Activated CD8-positive, alpha-beta T cell treated with anti-CD3 and anti-CD28 coated beads for 36 hours (primary cell): ENCODE measurements at regions not wholly inside any gene's neighbourhood (a gene's known extent, or its start where the extent isn't known, plus 50 kb on each side); places are given as distances from the start of the nearest gene placed in this dataset.
"Not testable (repeated sequence)": the region's sequence is repeated elsewhere in the genome, so short reads cannot be mapped to it uniquely, and the experiment has no call there.

Experiments
- ATAC-seq: fragments of 200-7000 bp; cut with Tn5 transposase; one replicate; pipeline ENCODE4 v1.10.0; 2021; ENCODE audit warnings: mild to moderate bottlenecking, moderate library complexity
- CTCF ChIA-PET: fragments of 350-600 bp; sonication (Branson Sonifier 250); formaldehyde crosslinking; loops from one replicate; lab custom pipeline; 2021; ENCODE audit warnings: antibody characterized with exemption; lab: Charles Lee
- POLR2A ChIA-PET: fragments of 350-600 bp; sonication (Branson Sonifier 250); formaldehyde crosslinking; loops from one replicate; lab custom pipeline; 2021; ENCODE audit warnings: antibody characterized with exemption; lab: Charles Lee
- DNase-seq: peaks from one replicate; pipeline ENCODE4 v3.0.0-alpha.2; 2020
- H3K27ac Mint-ChIP-seq: one replicate; pipeline ENCODE4 v1.8.0; 2021; ENCODE audit warnings: mild to moderate bottlenecking, mixed read lengths
- H3K27me3 Mint-ChIP-seq: one replicate; pipeline ENCODE4 v1.8.0; 2021; ENCODE audit warnings: mixed read lengths
- H3K36me3 Mint-ChIP-seq: one replicate; pipeline ENCODE4 v1.8.0; 2021; ENCODE audit warnings: low read depth, mixed read lengths
- H3K4me1 Mint-ChIP-seq: one replicate; pipeline ENCODE4 v1.8.0; 2021; ENCODE audit warnings: low read depth, mixed read lengths
- H3K4me3 Mint-ChIP-seq: one replicate; pipeline ENCODE4 v1.8.0; 2021; ENCODE audit warnings: mild to moderate bottlenecking, moderate library complexity, mixed read lengths
- H3K9me3 Mint-ChIP-seq: one replicate; pipeline ENCODE4 v1.8.0; 2021; ENCODE audit warnings: mixed read lengths
- intact Hi-C: fragments of 100-400 bp; cut with micrococcal nuclease; formaldehyde crosslinking; loops from one replicate; pipeline ENCODE4 v1.10.0; 2022
- TF ChIP-seq, protein P1 (sequence below): fragments of 200-600 bp; IDR thresholded peaks from one replicate; pipeline ENCODE4 v1.8.0; 2022; ENCODE audit warnings: antibody characterized with exemption, mild to moderate bottlenecking

DNA sequence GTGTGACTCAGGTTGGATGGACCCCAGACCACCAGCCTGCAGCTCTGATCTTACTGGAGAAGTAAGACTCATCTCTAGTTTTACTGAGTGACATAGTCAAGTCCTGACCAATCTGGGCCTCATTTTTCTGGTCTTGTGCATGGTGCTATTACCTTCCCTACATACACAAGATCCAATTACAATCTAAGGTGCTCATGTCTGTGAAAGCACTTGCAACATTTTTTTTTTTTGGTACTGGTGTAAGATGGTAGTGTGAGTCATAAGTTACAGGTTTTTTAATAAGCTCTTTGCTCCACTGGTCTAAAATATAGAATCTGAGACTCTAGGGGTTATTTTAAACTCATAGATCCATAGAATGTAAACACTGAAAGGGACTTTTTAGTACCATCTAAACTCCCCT lies 117.3 kb upstream of the EFEMP1 start:
- intact Hi-C loops: no loop called here
- no peaks in the 10 kb centered on the region for H3K27me3 Mint-ChIP-seq
- H3K9me3 Mint-ChIP-seq: no peaks in the 10 kb centered on the region
- ChIA-PET CTCF (no interaction called here), POLR2A (no interaction called here)
- ATAC-seq: no peak
- no peak overlapping the region for H3K4me3 Mint-ChIP-seq
- TF ChIP-seq, protein P1, sequence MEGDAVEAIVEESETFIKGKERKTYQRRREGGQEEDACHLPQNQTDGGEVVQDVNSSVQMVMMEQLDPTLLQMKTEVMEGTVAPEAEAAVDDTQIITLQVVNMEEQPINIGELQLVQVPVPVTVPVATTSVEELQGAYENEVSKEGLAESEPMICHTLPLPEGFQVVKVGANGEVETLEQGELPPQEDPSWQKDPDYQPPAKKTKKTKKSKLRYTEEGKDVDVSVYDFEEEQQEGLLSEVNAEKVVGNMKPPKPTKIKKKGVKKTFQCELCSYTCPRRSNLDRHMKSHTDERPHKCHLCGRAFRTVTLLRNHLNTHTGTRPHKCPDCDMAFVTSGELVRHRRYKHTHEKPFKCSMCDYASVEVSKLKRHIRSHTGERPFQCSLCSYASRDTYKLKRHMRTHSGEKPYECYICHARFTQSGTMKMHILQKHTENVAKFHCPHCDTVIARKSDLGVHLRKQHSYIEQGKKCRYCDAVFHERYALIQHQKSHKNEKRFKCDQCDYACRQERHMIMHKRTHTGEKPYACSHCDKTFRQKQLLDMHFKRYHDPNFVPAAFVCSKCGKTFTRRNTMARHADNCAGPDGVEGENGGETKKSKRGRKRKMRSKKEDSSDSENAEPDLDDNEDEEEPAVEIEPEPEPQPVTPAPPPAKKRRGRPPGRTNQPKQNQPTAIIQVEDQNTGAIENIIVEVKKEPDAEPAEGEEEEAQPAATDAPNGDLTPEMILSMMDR: no peak
- H3K36me3 Mint-ChIP-seq: no peaks in the 10 kb centered on the region
- H3K4me1 Mint-ChIP-seq: no peaks in the 10 kb centered on the region
- no peak for DNase-seq
- H3K27ac Mint-ChIP-seq: no peak overlapping the region

DNA sequence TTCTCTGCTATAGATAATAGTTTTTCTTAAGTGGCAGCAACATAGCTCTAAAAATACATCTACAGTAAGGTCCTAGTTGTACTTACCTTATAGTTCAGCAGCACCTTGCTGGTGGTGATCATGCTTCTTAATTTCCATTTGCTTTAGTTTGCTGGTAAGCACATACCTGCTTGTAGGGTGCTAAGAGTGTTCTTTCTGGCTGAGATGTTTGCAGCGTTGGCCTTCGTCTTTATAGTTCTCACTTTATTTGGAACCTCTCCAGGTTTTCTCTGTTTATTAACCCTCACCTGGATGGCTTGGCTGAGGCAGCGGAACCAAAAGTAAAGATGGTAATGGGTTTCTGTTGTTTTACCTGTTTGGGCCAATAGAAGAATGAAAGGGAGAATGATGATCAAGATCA lies 123.6 kb upstream of the EFEMP1 start:
- DNase-seq: no peak
- no peaks in the 10 kb centered on the region for H3K36me3 Mint-ChIP-seq
- intact Hi-C loops: no loop called here
- no peaks in the 10 kb centered on the region for H3K9me3 Mint-ChIP-seq
- ChIA-PET CTCF (no interaction called here), POLR2A (no interaction called here)
- H3K27me3 Mint-ChIP-seq: no peaks in the 10 kb centered on the region
- no peak for ATAC-seq
- H3K4me1 Mint-ChIP-seq: no peaks in the 10 kb centered on the region
- TF ChIP-seq, protein P1: no peak
- H3K4me3 Mint-ChIP-seq: no peak overlapping the region
- H3K27ac Mint-ChIP-seq: no peak overlapping the region

DNA sequence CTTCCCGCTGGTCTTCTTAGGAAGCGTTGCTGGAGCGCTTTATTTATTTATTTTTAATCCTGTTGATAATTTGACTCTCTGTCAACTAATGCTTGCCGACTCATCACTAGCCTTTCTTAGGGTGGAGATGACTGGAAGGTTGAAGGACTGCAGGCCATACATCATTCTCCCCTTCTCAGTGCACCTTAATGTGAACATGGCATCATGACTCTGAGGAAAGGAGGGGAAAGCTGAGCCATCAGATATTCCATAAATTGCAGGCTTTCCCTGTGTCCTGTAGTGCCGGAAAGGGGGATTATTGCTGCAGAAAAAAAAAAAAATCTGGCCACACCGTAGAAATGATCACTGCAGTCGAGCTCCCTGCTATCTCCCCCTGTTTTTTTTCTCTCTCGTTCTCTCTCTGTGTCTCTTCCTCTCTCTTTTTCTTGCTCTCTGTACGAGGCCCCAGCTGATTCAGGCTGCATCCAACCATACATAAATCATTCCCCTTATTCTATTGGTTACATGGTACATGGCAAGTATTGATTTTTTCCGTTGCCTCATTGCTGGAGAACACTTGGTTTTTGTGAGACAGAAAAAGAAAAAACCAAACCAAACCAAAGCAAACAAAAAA lies 125.8 kb upstream of the EFEMP1 start:
- H3K27me3 Mint-ChIP-seq: no peaks in the 10 kb centered on the region
- no peaks in the 10 kb centered on the region for H3K9me3 Mint-ChIP-seq
- intact Hi-C loops: no loop called here
- ATAC-seq (no peak), DNase-seq (no peak)
- ChIA-PET CTCF (no interaction called here), POLR2A (no interaction called here)
- TF ChIP-seq, protein P1: no peak
- H3K27ac Mint-ChIP-seq: no peak overlapping the region
- no peak overlapping the region for H3K4me3 Mint-ChIP-seq
- no peaks in the 10 kb centered on the region for H3K36me3 Mint-ChIP-seq
- no peaks in the 10 kb centered on the region for H3K4me1 Mint-ChIP-seq

DNA sequence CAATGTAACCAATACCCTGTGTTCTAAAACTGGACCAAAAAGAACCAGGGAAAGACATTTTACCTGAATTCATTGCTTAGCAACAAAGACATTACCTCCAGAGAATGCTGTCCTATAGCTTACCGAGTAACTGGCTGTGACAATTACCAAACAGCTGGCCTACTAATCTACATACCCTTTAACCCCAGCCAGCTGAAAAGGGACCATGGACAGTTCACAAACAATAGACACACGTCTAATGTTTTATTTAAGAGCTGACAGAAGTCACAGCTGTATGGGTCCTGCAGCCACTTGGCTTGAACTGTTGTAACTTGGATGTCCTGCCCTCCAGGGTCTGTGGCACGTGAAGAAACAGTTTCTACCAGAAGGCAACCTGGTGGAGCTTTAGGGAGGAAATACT lies 130.1 kb upstream of the EFEMP1 start:
- POLR2A ChIA-PET: no interaction called here
- DNase-seq: no peak
- no peaks in the 10 kb centered on the region for H3K4me1 Mint-ChIP-seq
- intact Hi-C loops: no loop called here
- H3K36me3 Mint-ChIP-seq: no peaks in the 10 kb centered on the region
- no peak overlapping the region for H3K27ac Mint-ChIP-seq
- no peak overlapping the region for H3K4me3 Mint-ChIP-seq
- TF ChIP-seq, protein P1: no peak
- no peaks in the 10 kb centered on the region for H3K27me3 Mint-ChIP-seq
- peaks cover 2% of the 10 kb centered on the region for H3K9me3 Mint-ChIP-seq
- ATAC-seq: no peak
- CTCF ChIA-PET: no interaction called here

DNA sequence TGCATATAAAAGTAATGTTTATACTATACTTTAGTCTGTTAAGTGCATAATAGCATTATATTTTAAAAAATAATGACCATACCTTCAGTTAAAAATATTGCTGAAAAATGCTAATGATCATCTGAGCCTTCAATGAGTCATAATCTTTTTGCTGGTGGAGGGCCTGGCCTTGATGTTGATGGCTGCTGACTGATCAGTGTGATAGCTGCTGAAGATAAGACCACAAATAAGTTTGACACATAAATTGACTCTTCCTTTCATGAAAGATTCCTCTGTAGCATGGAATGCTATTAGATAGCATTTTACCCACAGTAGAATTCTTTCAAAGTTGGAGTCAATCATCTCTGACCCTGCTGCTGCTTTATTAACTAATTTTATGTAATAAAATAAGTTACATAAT lies 128.4 kb upstream of the CCDC85A start:
- ATAC-seq (no peak), DNase-seq (no peak)
- Mint-ChIP-seq H3K27ac (no peak overlapping the region), H3K4me3 (no peak overlapping the region), H3K9me3 (peaks cover 4% of the 10 kb centered on the region), H3K27me3 (no peaks in the 10 kb centered on the region), H3K4me1 (no peaks in the 10 kb centered on the region), H3K36me3 (no peaks in the 10 kb centered on the region)
- intact Hi-C loops: no loop called here
- TF ChIP-seq, protein P1: no peak
- POLR2A ChIA-PET: no interaction called here
- CTCF ChIA-PET: no interaction called here

DNA sequence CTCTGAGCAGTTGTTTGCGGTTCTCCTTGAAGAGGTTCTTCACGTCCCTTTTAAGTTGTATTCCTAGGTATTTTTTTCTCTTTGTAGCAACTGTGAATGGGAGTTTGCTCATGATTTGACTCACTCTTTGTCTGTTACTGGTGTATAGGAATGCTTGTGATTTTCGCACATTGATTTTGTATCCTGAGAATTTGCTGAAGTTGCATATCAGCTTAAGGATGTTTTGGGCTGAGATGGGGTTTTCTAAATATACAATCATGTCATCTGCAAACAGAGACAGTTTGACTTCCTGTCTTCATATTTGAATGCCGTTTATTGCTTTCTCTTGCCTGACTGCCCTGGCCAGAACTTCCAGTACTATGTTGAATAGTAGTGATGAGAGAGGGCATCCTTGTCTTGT lies 122.5 kb upstream of the CCDC85A start:
- POLR2A ChIA-PET, CTCF ChIA-PET, H3K27me3 Mint-ChIP-seq: not testable (repeated sequence)

More for the DNA sequence above, 122.5 kb upstream of the CCDC85A start:
- H3K4me3 Mint-ChIP-seq, H3K36me3 Mint-ChIP-seq, H3K4me1 Mint-ChIP-seq, DNase-seq, intact Hi-C loops, ATAC-seq, H3K27ac Mint-ChIP-seq: not testable (repeated sequence)
- peaks cover 24% of the 10 kb centered on the region for H3K9me3 Mint-ChIP-seq
